KMS-11 (cell line): ENCODE measurements at regions not wholly inside any gene's neighbourhood (a gene's known extent, or its start where the extent isn't known, plus 50 kb on each side); places are given as distances from the start of the nearest gene placed in this dataset.

Experiments used
- H2AFZ ChIP-seq: fragments of 200-600 bp; sonication (generic); 2 replicates; pipeline ENCODE4 v1.6.1; 2016; ENCODE audit warnings: antibody characterized with exemption, mixed run types, low read depth
- H3K27ac ChIP-seq: fragments of 200-600 bp; sonication (generic); 2 replicates; pipeline ENCODE4 v1.6.1; 2016; ENCODE audit warnings: mild to moderate bottlenecking, mixed run types
- H3K27me3 ChIP-seq: fragments of 200-600 bp; sonication (generic); 2 replicates; pipeline ENCODE4 v1.6.1; 2017; ENCODE audit warnings: mild to moderate bottlenecking, low read depth, mixed run types, moderate library complexity; ENCODE audit not compliant: insufficient read depth
- H3K36me3 ChIP-seq: fragments of 200-600 bp; sonication (generic); 2 replicates; pipeline ENCODE4 v1.6.1; 2017; ENCODE audit warnings: mild to moderate bottlenecking, mixed run types; ENCODE audit not compliant: insufficient read depth
- H3K4me1 ChIP-seq: fragments of 200-600 bp; sonication (generic); 2 replicates; pipeline ENCODE4 v1.6.1; 2016; ENCODE audit warnings: mild to moderate bottlenecking, low read depth, mixed run types; ENCODE audit not compliant: poor library complexity, severe bottlenecking
- H3K4me2 ChIP-seq: fragments of 200-600 bp; sonication (generic); 2 replicates; pipeline ENCODE4 v1.7.0; 2016; ENCODE audit warnings: mild to moderate bottlenecking, mixed run types
- H3K4me3 ChIP-seq: fragments of 200-600 bp; sonication (generic); IDR thresholded peaks from 2 replicates; pipeline ENCODE4 v1.6.1; 2017; ENCODE audit warnings: low read depth, low read length, mixed read lengths; ENCODE audit not compliant: insufficient read depth
- H3K79me2 ChIP-seq: fragments of 200-600 bp; sonication (generic); 2 replicates; pipeline ENCODE4 v1.6.1; 2016; ENCODE audit warnings: low read depth, mixed run types; ENCODE audit not compliant: insufficient read depth
- H3K9ac ChIP-seq: fragments of 200-600 bp; sonication (generic); 2 replicates; pipeline ENCODE4 v1.6.1; 2016; ENCODE audit warnings: mild to moderate bottlenecking, mixed run types
- H4K20me1 ChIP-seq: fragments of 200-600 bp; sonication (generic); 2 replicates; pipeline ENCODE4 v1.6.1; 2016; ENCODE audit warnings: mild to moderate bottlenecking, mixed run types; ENCODE audit not compliant: insufficient read depth
- TF ChIP-seq, protein P1 (sequence below): fragments of 200-600 bp; sonication (generic); conservative IDR thresholded peaks from 2 replicates; pipeline ENCODE4 v1.6.1; 2017; ENCODE audit warnings: low read depth, mild to moderate bottlenecking, antibody characterized with exemption, low read length, moderate library complexity, mixed read lengths

- Histone ChIP-seq H2AFZ (no peak overlapping the region), H3K4me3 (no peak overlapping the region), H3K27ac (no peak overlapping the region), H3K27me3 (no peaks in the 10 kb centered on the region), H3K9ac (no peak overlapping the region), H4K20me1 (no peaks in the 10 kb centered on the region), H3K4me1 (no peaks in the 10 kb centered on the region), H3K36me3 (no peaks in the 10 kb centered on the region), H3K79me2 (no peaks in the 10 kb centered on the region), H3K4me2 (no peak overlapping the region)
- TF ChIP-seq, protein P1, sequence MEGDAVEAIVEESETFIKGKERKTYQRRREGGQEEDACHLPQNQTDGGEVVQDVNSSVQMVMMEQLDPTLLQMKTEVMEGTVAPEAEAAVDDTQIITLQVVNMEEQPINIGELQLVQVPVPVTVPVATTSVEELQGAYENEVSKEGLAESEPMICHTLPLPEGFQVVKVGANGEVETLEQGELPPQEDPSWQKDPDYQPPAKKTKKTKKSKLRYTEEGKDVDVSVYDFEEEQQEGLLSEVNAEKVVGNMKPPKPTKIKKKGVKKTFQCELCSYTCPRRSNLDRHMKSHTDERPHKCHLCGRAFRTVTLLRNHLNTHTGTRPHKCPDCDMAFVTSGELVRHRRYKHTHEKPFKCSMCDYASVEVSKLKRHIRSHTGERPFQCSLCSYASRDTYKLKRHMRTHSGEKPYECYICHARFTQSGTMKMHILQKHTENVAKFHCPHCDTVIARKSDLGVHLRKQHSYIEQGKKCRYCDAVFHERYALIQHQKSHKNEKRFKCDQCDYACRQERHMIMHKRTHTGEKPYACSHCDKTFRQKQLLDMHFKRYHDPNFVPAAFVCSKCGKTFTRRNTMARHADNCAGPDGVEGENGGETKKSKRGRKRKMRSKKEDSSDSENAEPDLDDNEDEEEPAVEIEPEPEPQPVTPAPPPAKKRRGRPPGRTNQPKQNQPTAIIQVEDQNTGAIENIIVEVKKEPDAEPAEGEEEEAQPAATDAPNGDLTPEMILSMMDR, result no peak
Observed at GRCh38 chr12:75632442-75632841, 121.0 kb upstream of the KRR1 start.

- TF ChIP-seq, protein P1, result no peak
- Histone ChIP-seq H3K27me3 (no peaks in the 10 kb centered on the region), H3K36me3 (no peaks in the 10 kb centered on the region), H3K79me2 (no peaks in the 10 kb centered on the region), H2AFZ (no peak overlapping the region), H3K27ac (no peak overlapping the region), H3K9ac (no peak overlapping the region), H4K20me1 (no peaks in the 10 kb centered on the region), H3K4me1 (no peaks in the 10 kb centered on the region), H3K4me3 (no peak overlapping the region), H3K4me2 (no peak overlapping the region)
Observed at GRCh38 chr12:75631831-75632230, 120.4 kb upstream of the KRR1 start.

DNA sequence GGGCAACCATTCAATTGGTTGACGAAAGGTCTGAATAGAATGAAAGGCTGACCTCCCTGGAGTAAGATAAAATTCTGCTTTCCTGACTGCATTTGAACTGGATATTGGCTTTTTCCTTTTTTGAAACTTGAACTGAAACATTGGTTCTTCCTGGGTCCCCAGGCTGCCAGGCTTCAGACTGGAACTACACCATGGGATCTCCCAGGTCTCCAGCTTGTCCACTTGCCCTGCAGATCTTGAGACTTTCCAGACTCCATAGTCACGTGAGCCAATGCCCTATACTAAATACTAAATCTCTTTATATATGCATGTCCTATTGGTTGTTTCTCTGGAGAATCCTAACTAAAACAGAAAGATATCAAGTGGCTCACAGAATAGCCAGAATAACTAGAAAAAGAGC, 118.7 kb upstream of the KRR1 start:
- no peaks in the 10 kb centered on the region for H3K79me2 ChIP-seq
- H3K4me1 ChIP-seq, result no peaks in the 10 kb centered on the region
- TF ChIP-seq, protein P1, result no peak
- H3K27ac ChIP-seq, result no peak overlapping the region
- H4K20me1 ChIP-seq, result no peaks in the 10 kb centered on the region
- no peak overlapping the region for H2AFZ ChIP-seq
- no peak overlapping the region for H3K4me2 ChIP-seq
- no peaks in the 10 kb centered on the region for H3K36me3 ChIP-seq
- no peak overlapping the region for H3K9ac ChIP-seq
- no peak overlapping the region for H3K4me3 ChIP-seq
- H3K27me3 ChIP-seq, result no peaks in the 10 kb centered on the region

DNA sequence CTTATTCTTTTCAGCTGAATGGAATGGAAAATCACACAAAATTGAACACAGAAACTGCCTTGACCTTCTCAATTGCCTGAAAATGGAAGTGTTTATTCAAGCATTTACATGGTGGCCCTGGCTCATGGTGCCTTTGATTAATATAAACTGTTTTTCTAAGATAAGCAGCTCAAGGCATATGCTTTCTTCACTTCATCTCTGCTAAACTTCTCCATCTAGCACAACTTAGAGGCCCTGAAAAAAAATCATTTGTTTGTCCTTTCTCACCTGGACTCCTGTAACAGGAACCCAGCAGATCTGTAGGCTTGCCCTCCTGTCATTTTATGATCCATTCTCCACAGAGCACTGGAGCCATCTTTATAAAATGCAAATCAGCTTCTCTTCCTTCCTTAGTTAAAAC, 117.5 kb upstream of the KRR1 start:
- no peaks in the 10 kb centered on the region for H3K79me2 ChIP-seq
- H3K36me3 ChIP-seq, result no peaks in the 10 kb centered on the region
- no peak overlapping the region for H3K4me3 ChIP-seq
- H3K4me1 ChIP-seq, result no peaks in the 10 kb centered on the region
- H2AFZ ChIP-seq, result no peak overlapping the region
- H3K9ac ChIP-seq, result no peak overlapping the region
- no peak overlapping the region for H3K4me2 ChIP-seq
- H3K27ac ChIP-seq, result no peak overlapping the region
- no peaks in the 10 kb centered on the region for H3K27me3 ChIP-seq
- no peaks in the 10 kb centered on the region for H4K20me1 ChIP-seq
- TF ChIP-seq, protein P1, result no peak

DNA sequence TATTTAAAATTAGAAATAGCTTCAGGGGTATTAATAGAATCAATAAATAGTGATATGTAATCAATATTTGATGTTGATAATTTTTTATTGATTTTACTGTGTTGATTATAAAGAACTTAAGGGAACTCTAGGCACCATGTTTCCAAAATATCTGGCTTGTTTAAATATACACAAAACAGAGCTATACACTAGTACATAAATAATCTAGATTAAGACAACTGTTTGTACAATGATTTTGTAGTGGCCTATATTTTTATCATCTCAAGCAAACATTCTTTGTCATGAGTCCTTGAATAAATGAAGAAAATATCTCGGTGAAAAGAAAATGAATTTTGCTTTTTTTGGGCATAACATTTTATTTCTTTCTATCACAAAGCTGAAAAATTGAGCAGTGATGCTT, 117.1 kb upstream of the KRR1 start:
- H3K4me3 ChIP-seq, result no peak overlapping the region
- H3K9ac ChIP-seq, result no peak overlapping the region
- no peaks in the 10 kb centered on the region for H3K4me1 ChIP-seq
- H3K27me3 ChIP-seq, result no peaks in the 10 kb centered on the region
- H3K4me2 ChIP-seq, result no peak overlapping the region
- TF ChIP-seq, protein P1, result no peak
- no peak overlapping the region for H3K27ac ChIP-seq
- H3K79me2 ChIP-seq, result no peaks in the 10 kb centered on the region
- no peaks in the 10 kb centered on the region for H3K36me3 ChIP-seq
- no peaks in the 10 kb centered on the region for H4K20me1 ChIP-seq
- H2AFZ ChIP-seq, result no peak overlapping the region
